Colonic mucosa (tissue), 4 donors: ENCODE measurements at regions not wholly inside any gene's neighbourhood (a gene's known extent, or its start where the extent isn't known, plus 50 kb on each side); places are given as distances from the start of the nearest gene placed in this dataset.

ENCODE experiments used
- DNase-seq: peaks from one replicate; pipeline ENCODE4 v3.0.0-alpha.2; 2020
- H3K27ac ChIP-seq: fragments of 200-600 bp; one replicate; pipeline ENCODE4 v1.8.0; 2021
- H3K27me3 ChIP-seq: fragments of 200-600 bp; one replicate; pipeline ENCODE4 v1.8.0; 2021
- H3K36me3 ChIP-seq: fragments of 200-600 bp; one replicate; pipeline ENCODE4 v1.8.0; 2021
- H3K4me1 ChIP-seq: fragments of 200-600 bp; one replicate; pipeline ENCODE4 v1.8.0; 2021; ENCODE audit warnings: mild to moderate bottlenecking
- H3K4me3 ChIP-seq: fragments of 200-600 bp; one replicate; pipeline ENCODE4 v1.8.0; 2021
- H3K9ac ChIP-seq, 2 donors: one replicate each; pipeline ENCODE4 v1.7.0; 2013; ENCODE audit warnings: control low read depth in 2 of 2, low read depth in 2 of 2, low read length in 2 of 2
- H3K9me3 ChIP-seq: fragments of 200-600 bp; one replicate; pipeline ENCODE4 v1.8.0; 2021
- CTCF ChIP-seq: fragments of 200-600 bp; IDR thresholded peaks from one replicate; pipeline ENCODE4 v1.8.0; 2022; ENCODE audit warnings: antibody characterized with exemption, mild to moderate bottlenecking
- intact Hi-C: fragments of 100-400 bp; cut with DNase I; formaldehyde crosslinking; loops from one replicate; pipeline ENCODE4 v1.14.1; 2022
- donor health status: healthy.
- donor health status: DM: no; HTN: no; CAD: no.
- donor health status: DM: no; HTN: no; CAD: no.

GRCh38 chr1:21352586-21352985, 62.3 kb upstream of the ECE1 start:
- no peak overlapping the region for H3K4me3 ChIP-seq

GRCh38 chr1:21351901-21352300, 61.6 kb upstream of the ECE1 start:
- intact Hi-C loops: no loop called here
- no peaks in the 10 kb centered on the region for H3K36me3 ChIP-seq
- no peaks in the 10 kb centered on the region for H3K27me3 ChIP-seq
- H3K9me3 ChIP-seq: no peaks in the 10 kb centered on the region
- no peak overlapping the region for H3K27ac ChIP-seq
- no peaks in the 10 kb centered on the region for H3K4me1 ChIP-seq
- DNase-seq: no peak
- no peak for TF ChIP-seq CTCF
- no peak overlapping the region for H3K4me3 ChIP-seq
- H3K9ac ChIP-seq: no peak overlapping the region

More at GRCh38 chr1:21352586-21352985, 62.3 kb upstream of the ECE1 start:
- Histone ChIP-seq H3K27ac (no peak overlapping the region), H3K27me3 (no peaks in the 10 kb centered on the region), H3K9me3 (no peaks in the 10 kb centered on the region), H3K36me3 (no peaks in the 10 kb centered on the region), H3K9ac (no peak overlapping the region), H3K4me1 (no peaks in the 10 kb centered on the region)
- intact Hi-C loops: no loop called here
- DNase-seq: no peak
- TF ChIP-seq CTCF: no peak

- Histone ChIP-seq H3K27ac (no peak overlapping the region), H3K36me3 (no peaks in the 10 kb centered on the region), H3K27me3 (no peaks in the 10 kb centered on the region), H3K9ac (no peak overlapping the region), H3K9me3 (no peaks in the 10 kb centered on the region), H3K4me1 (no peaks in the 10 kb centered on the region), H3K4me3 (no peak overlapping the region)
- intact Hi-C loops: no loop called here
- no peak for TF ChIP-seq CTCF
- no peak for DNase-seq
Observed at GRCh38 chr1:21350202-21350885, 60.1 kb upstream of the ECE1 start.

- intact Hi-C loops: no loop called here
- no peak for TF ChIP-seq CTCF
- Histone ChIP-seq H3K4me1 (no peaks in the 10 kb centered on the region), H3K36me3 (no peaks in the 10 kb centered on the region), H3K9ac (no peak overlapping the region), H3K9me3 (no peaks in the 10 kb centered on the region), H3K4me3 (no peak overlapping the region), H3K27me3 (no peaks in the 10 kb centered on the region), H3K27ac (no peak overlapping the region)
- DNase-seq: no peak
Observed at GRCh38 chr1:21349693-21350092, 59.4 kb upstream of the ECE1 start.

- H3K27me3 ChIP-seq: no peaks in the 10 kb centered on the region
- intact Hi-C loops: no loop called here
- H3K4me1 ChIP-seq: peaks cover 6% of the 10 kb centered on the region
- no peak overlapping the region for H3K4me3 ChIP-seq
- no peak for TF ChIP-seq CTCF
- DNase-seq: no peak
- H3K27ac ChIP-seq: no peak overlapping the region
- H3K9ac ChIP-seq: no peak overlapping the region
- no peaks in the 10 kb centered on the region for H3K36me3 ChIP-seq
- H3K9me3 ChIP-seq: no peaks in the 10 kb centered on the region
Observed at GRCh38 chr1:21347072-21347581, 56.9 kb upstream of the ECE1 start.
